Activated CD8-positive, alpha-beta T cell treated with anti-CD3 and anti-CD28 coated beads for 36 hours (primary cell): ENCODE measurements at regions not wholly inside any gene's neighbourhood (a gene's known extent, or its start where the extent isn't known, plus 50 kb on each side); places are given as distances from the start of the nearest gene placed in this dataset.
A peak's percentile ranks its signal among the peaks of the same experiment; 100 is the strongest.

Experiments used
- ATAC-seq: fragments of 200-7000 bp; cut with Tn5 transposase; one replicate; pipeline ENCODE4 v1.10.0; 2021; ENCODE audit warnings: mild to moderate bottlenecking, moderate library complexity
- CTCF ChIA-PET: fragments of 350-600 bp; sonication (Branson Sonifier 250); formaldehyde crosslinking; loops from one replicate; lab custom pipeline; 2021; ENCODE audit warnings: antibody characterized with exemption; lab: Charles Lee
- POLR2A ChIA-PET: fragments of 350-600 bp; sonication (Branson Sonifier 250); formaldehyde crosslinking; loops from one replicate; lab custom pipeline; 2021; ENCODE audit warnings: antibody characterized with exemption; lab: Charles Lee
- DNase-seq: peaks from one replicate; pipeline ENCODE4 v3.0.0-alpha.2; 2020
- H3K27ac Mint-ChIP-seq: one replicate; pipeline ENCODE4 v1.8.0; 2021; ENCODE audit warnings: mild to moderate bottlenecking, mixed read lengths
- H3K27me3 Mint-ChIP-seq: one replicate; pipeline ENCODE4 v1.8.0; 2021; ENCODE audit warnings: mixed read lengths
- H3K36me3 Mint-ChIP-seq: one replicate; pipeline ENCODE4 v1.8.0; 2021; ENCODE audit warnings: low read depth, mixed read lengths
- H3K4me1 Mint-ChIP-seq: one replicate; pipeline ENCODE4 v1.8.0; 2021; ENCODE audit warnings: low read depth, mixed read lengths
- H3K4me3 Mint-ChIP-seq: one replicate; pipeline ENCODE4 v1.8.0; 2021; ENCODE audit warnings: mild to moderate bottlenecking, moderate library complexity, mixed read lengths
- H3K9me3 Mint-ChIP-seq: one replicate; pipeline ENCODE4 v1.8.0; 2021; ENCODE audit warnings: mixed read lengths
- intact Hi-C: fragments of 100-400 bp; cut with micrococcal nuclease; formaldehyde crosslinking; loops from one replicate; pipeline ENCODE4 v1.10.0; 2022
- TF ChIP-seq, protein P1 (sequence below): fragments of 200-600 bp; IDR thresholded peaks from one replicate; pipeline ENCODE4 v1.8.0; 2022; ENCODE audit warnings: antibody characterized with exemption, mild to moderate bottlenecking

DNA sequence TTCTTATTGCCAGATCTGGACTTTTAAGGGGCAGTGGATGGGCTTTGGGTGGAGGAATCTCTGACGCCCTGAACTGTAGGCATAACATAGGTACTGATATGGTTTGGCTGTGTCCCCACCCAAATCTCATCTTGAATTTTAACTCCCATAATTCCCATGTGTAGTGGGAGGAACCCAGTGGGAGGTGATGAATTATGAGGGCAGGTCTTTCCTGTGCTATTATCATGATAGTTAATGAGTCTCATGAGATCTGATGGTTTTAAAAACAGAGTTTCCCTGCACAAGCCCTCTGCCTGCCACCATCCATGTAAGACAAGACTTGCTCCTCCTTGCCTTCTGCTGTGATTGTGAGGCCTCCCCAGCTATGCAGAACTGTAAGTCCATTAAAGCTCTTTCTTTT lies 160.0 kb upstream of the CRY1 start:
- POLR2A ChIA-PET, result no interaction called here
- H3K9me3 Mint-ChIP-seq, result no peaks in the 10 kb centered on the region

DNA sequence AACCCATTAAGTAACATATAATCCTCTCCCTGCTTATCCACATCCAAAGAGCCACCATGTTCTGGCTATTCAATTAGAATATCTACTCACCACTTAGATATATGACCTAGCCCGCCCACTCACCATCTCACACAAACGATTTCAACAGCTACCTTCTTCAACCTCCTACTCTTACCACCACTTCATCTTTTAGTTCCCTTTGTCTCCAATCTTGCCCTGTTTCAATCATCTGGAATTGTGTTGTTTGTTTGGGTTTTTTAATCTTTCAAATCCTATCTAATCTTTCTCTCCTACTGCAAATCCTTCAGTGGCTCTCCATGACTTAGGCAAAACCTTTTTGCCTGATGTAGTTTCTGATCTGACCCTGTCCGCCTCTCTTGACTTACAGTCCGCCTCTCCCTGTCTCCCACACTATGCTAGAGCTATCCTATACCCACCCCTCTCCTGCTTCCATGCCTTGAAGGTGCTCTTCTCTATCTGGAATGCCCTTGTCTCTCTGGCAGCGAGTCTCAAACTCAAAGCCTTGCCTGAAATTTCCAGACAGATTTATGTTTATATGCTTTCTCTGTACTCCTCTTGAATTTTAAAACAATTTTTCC lies 161.0 kb upstream of the CRY1 start:
- Mint-ChIP-seq H3K27me3 (peaks cover 2% of the 10 kb centered on the region), H3K4me1 (no peaks in the 10 kb centered on the region), H3K4me3 (no peak overlapping the region), H3K27ac (no peak overlapping the region), H3K9me3 (no peaks in the 10 kb centered on the region), H3K36me3 (no peaks in the 10 kb centered on the region)
- POLR2A ChIA-PET, result no interaction called here
- intact Hi-C loops, result no loop called here
- ATAC-seq, result no peak
- CTCF ChIA-PET, result no interaction called here
- TF ChIP-seq, protein P1, sequence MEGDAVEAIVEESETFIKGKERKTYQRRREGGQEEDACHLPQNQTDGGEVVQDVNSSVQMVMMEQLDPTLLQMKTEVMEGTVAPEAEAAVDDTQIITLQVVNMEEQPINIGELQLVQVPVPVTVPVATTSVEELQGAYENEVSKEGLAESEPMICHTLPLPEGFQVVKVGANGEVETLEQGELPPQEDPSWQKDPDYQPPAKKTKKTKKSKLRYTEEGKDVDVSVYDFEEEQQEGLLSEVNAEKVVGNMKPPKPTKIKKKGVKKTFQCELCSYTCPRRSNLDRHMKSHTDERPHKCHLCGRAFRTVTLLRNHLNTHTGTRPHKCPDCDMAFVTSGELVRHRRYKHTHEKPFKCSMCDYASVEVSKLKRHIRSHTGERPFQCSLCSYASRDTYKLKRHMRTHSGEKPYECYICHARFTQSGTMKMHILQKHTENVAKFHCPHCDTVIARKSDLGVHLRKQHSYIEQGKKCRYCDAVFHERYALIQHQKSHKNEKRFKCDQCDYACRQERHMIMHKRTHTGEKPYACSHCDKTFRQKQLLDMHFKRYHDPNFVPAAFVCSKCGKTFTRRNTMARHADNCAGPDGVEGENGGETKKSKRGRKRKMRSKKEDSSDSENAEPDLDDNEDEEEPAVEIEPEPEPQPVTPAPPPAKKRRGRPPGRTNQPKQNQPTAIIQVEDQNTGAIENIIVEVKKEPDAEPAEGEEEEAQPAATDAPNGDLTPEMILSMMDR, result no peak
- no peak for DNase-seq

More for the DNA sequence above, 160.0 kb upstream of the CRY1 start:
- no peaks in the 10 kb centered on the region for H3K4me1 Mint-ChIP-seq
- intact Hi-C loops, result no loop called here
- no peaks in the 10 kb centered on the region for H3K36me3 Mint-ChIP-seq
- peaks cover 3% of the 10 kb centered on the region for H3K27me3 Mint-ChIP-seq
- ATAC-seq (no peak), DNase-seq (no peak)
- H3K27ac Mint-ChIP-seq, result no peak overlapping the region
- H3K4me3 Mint-ChIP-seq, result no peak overlapping the region
- TF ChIP-seq, protein P1, result no peak
- CTCF ChIA-PET, result no interaction called here

DNA sequence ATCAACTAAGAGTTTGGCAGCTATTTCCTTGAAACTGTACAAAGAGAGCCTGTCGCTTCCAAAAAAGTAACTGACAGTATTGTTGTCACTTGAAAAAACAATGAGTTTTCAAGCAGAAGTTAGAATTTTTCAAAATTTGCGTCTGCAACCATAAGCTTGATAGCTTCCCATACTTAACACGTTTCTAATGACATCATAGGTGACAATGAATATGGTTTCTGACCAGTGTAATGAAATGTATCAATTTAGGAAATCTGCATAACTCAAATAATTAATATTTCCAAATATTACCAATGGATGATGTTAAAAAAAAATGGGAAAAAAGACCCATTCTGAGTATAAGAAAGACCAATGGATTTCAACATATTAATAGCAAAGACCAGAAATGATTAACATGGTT lies 165.4 kb upstream of the CRY1 start:
- TF ChIP-seq, protein P1, result no peak
- POLR2A ChIA-PET, result no interaction called here
- H3K27me3 Mint-ChIP-seq, result no peaks in the 10 kb centered on the region
- H3K27ac Mint-ChIP-seq, result no peak overlapping the region
- DNase-seq (no peak), ATAC-seq (no peak)
- CTCF ChIA-PET, result no interaction called here
- peaks cover 5% of the 10 kb centered on the region for H3K9me3 Mint-ChIP-seq
- H3K4me3 Mint-ChIP-seq, result no peak overlapping the region
- H3K4me1 Mint-ChIP-seq, result no peaks in the 10 kb centered on the region
- intact Hi-C loops, result no loop called here
- no peaks in the 10 kb centered on the region for H3K36me3 Mint-ChIP-seq

DNA sequence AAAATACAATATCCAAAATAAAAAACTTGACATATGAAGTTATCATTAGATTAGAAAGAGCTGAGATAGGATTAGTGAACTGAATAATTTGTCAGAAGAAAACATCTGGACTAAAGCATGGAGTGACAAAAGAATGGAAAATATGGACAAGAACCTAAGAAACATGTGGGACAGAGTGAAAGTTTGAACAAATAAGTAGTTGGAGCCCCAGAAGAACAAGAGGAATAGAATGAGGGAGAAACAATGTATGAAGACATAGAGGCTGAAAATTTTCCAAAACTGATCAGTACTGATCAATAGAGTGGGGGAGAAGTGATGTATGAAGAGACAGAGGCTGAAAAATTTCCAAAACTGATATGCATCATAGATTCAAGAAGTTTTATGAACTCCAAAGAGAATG lies 170.6 kb upstream of the CRY1 start:
- intact Hi-C loops, result no loop called here
- Mint-ChIP-seq H3K36me3 (peaks cover 4% of the 10 kb centered on the region), H3K4me3 (no peak overlapping the region), H3K27me3 (no peaks in the 10 kb centered on the region), H3K4me1 (peaks cover 9% of the 10 kb centered on the region), H3K27ac (no peak overlapping the region), H3K9me3 (peaks cover 9% of the 10 kb centered on the region)
- no peak for DNase-seq
- TF ChIP-seq, protein P1, result no peak
- POLR2A ChIA-PET, result no interaction called here
- ATAC-seq, result no peak
- CTCF ChIA-PET, result no interaction called here

DNA sequence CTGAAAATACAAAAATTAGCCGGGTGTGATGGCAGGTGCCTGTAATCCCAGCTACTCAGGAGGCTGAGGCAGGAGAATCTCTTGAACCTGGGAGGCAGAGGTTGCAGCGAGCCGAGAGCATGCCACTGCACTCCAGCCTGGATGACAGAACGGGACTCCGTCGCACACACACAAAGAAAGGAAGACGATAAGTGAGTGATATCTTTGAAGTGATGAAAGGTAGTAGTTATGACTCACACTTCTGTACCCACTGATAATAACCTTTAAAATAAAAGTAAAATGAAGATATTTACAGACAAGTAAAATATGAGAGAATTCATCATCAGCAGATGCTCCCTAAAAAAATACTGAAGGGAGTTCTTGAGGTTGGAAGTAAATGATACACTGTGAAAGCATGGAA lies 171.3 kb upstream of the CRY1 start:
- Mint-ChIP-seq H3K4me1 (peaks cover 9% of the 10 kb centered on the region), H3K9me3 (peaks cover 9% of the 10 kb centered on the region), H3K36me3 (peaks cover 4% of the 10 kb centered on the region), H3K4me3 (peak overlapping the region; percentile 1), H3K27me3 (no peaks in the 10 kb centered on the region), H3K27ac (no peak overlapping the region)
- ChIA-PET POLR2A (no interaction called here), CTCF (no interaction called here)
- intact Hi-C loops, result no loop called here
- TF ChIP-seq, protein P1, result no peak
- DNase-seq, result peak; percentile 26
- peak; percentile 80 for ATAC-seq
